HL-60 (cell line): ENCODE measurements at regions not wholly inside any gene's neighbourhood (a gene's known extent, or its start where the extent isn't known, plus 50 kb on each side); places are given as distances from the start of the nearest gene placed in this dataset.

ENCODE experiments used
- GABPA ChIP-seq: IDR thresholded peaks from 2 replicates; pipeline ENCODE4 v1.6.1; 2012; ENCODE audit warnings: low read depth
- TF ChIP-seq, protein P1 (sequence below): IDR thresholded peaks from one replicate; pipeline ENCODE4 v1.5.1; 2011; ENCODE audit warnings: low read length, control low read depth, inconsistent platforms; ENCODE audit not compliant: insufficient read depth

DNA sequence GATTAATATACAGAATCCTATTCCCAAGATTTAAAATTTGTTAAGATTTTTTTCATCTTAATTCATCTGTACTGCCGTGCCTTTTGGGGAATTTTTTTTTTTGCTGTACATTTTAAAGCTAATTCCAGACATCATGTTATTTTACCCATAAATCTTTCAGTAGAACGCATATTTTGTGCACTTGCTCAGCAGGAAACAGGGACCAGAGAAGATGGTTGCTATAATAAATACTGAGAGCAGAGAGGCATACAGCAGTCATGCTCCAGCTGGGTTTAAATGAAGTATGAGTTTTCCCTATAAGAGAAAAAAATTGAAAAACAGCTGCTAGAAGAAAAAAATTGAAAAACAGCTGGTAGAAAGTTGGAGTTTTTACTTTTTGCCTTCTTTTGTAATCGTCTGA is 196.9 kb upstream of the PUM3 start:
- TF ChIP-seq, protein P1, sequence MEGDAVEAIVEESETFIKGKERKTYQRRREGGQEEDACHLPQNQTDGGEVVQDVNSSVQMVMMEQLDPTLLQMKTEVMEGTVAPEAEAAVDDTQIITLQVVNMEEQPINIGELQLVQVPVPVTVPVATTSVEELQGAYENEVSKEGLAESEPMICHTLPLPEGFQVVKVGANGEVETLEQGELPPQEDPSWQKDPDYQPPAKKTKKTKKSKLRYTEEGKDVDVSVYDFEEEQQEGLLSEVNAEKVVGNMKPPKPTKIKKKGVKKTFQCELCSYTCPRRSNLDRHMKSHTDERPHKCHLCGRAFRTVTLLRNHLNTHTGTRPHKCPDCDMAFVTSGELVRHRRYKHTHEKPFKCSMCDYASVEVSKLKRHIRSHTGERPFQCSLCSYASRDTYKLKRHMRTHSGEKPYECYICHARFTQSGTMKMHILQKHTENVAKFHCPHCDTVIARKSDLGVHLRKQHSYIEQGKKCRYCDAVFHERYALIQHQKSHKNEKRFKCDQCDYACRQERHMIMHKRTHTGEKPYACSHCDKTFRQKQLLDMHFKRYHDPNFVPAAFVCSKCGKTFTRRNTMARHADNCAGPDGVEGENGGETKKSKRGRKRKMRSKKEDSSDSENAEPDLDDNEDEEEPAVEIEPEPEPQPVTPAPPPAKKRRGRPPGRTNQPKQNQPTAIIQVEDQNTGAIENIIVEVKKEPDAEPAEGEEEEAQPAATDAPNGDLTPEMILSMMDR = no peak
- no peak for TF ChIP-seq GABPA
